ENCODE measurements at regions not wholly inside any gene's neighbourhood (a gene's known extent, or its start where the extent isn't known, plus 50 kb on each side); places are given as distances from the start of the nearest gene placed in this dataset.

DNA sequence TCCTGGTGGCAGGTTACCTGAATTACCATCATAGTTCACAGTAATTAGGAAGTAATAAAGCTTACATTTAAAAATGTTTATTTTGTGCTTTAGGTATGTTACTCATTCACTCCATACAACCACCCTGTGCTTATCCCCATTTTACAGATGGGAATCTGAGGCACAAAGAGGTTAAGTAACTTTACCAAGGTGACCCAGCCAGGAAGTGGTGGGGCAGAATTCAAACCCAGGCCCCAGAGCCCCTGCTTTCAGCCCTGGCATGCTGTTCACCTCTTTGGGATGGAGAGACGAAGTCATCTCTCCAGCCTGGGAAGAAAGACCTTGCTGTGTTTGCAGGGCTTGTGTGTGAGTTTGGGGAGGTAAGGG is 285.6 kb upstream of the TPM1 start:
- DNase-seq = no peak

- DNase-seq = no peak
These were observed 285.0 kb upstream of the TPM1 start for GRCh38 chr15:62757535-62757934.

DNA sequence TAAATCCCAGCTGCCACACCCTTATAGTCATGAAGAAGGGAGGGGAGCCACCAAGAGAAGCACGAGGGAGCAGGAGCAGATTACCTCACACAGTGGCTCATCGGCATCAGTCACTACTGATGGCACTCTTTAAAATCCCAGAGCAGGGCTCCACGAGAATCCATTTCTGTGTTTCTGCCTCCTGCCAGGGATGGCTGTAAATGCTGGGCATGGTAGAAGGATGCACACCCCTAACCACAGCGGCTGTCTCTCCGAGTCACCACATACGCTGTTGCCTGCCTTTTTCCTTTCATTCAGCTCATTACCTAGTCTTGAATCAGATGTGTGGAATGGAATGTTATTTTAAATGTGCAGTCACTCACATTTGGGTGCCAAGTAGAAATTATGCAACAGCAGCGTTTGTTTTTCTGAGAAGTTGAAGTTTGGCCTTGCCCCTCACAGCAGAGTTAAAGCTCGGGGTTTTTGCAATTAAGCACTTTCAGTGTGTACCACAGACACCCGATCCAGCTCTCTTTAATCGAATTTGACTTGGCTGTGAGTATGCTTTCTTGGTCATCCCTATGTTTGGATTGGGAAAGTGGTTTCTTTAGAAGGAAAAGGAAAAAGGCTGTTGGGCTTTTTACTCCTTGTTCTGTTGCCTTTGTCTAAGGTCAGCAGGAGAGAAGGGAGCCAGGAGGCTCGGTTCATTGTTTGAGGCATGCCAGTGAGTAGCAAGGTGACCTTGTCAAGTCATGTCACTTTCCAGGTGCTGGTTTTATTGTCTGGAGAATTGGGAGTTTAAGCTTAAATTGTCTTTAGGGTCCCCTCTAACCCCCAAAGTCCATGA is 284.2 kb upstream of the TPM1 start:
- DNase-seq = no peak

DNA sequence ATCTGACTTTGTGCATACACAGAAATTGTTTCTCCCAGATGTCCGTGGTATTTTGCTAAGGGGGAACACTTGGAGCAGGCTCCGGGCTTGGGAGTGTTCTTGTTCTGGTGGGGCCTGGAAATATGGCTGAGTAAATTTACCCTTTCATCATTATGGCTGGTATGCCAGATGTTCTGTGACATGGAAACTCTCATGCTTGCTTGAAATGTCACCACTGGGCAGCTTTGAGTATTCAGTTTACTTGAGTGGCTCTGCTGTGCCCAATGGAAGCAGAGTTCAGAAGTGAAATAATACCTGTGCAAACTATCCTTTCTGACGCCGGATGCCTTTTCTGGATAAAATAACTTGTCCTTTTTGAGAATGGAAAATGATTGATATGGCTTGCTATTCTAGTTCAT is 283.6 kb upstream of the TPM1 start:
- no peak for DNase-seq

DNA sequence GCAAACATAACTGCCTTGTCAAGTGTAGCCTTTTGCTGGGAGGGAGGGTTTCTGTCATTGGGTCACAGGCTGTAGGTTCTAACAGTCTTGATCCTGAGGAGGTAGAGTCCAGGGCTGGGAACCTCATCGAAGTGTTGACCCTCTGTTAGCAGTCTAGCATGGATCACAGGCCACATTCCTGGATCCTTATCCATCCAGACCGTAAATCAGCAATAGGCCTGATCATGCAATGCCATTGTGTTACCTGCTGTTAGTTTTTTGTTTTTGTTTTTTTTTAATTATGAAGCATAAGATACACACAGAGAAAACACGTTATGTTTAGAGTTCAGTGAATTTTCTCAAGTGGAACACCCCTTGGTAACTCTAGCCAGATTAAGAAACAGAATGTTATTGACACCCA is 282.0 kb upstream of the TPM1 start:
- no peak for DNase-seq

DNA sequence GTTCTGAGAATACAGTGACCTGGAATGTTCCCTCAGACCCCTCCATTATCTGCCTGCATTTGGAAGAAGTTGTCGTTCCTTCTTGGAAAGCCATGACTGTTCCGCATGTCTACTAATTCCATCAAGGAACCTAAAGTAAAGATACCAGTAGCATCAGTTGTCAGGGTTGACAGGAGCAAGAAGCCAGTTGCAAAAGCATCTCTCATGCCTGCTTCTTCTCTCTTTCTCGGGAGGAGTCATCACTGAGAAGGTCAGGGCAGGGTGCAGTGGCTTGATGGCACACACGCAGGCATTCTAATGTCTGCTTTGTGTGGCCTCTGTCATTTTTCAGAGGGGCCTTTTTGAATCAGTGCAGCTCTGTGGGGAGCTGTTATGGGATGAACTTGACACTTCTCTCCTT is 276.6 kb upstream of the TPM1 start:
- no peak for DNase-seq

- no peak for DNase-seq
These were observed 275.9 kb upstream of the TPM1 start for GRCh38 chr15:62766599-62766998.

- DNase-seq = no peak
These were observed 272.9 kb upstream of the TPM1 start for GRCh38 chr15:62769604-62770003.

DNA sequence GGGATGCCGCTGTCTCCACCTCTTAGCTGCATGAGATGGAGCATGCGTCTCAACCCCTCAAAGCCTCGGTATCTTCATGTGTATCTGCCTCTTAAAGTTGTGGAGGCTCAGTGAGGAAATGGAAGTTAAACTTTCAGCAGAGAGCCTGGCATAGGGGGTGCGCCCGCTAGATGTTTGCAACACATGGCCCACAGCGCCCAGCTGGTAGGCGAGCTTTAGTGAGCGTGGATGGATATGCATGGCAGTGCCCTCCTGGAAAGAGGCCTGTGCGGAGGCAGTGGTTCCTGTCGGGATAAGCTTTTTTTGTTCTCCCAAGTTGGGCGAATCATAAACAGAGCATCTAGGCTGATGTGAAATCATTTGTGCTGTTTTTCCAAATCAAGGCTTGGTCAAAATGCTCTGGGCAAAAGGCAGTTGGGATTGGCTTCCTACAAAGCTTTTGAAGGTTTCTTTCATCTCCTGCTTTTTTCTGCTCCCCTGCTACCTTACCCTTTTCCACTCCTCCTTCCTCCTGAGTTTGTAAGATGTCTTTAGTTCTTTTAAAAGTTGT is 272.4 kb upstream of the TPM1 start:
- no peak for DNase-seq

GRCh38 chr15:62770752-62771151 is 271.8 kb upstream of the TPM1 start:
- no peak for DNase-seq

- no peak for DNase-seq
These were observed 271.3 kb upstream of the TPM1 start for GRCh38 chr15:62771234-62771633.

DNA sequence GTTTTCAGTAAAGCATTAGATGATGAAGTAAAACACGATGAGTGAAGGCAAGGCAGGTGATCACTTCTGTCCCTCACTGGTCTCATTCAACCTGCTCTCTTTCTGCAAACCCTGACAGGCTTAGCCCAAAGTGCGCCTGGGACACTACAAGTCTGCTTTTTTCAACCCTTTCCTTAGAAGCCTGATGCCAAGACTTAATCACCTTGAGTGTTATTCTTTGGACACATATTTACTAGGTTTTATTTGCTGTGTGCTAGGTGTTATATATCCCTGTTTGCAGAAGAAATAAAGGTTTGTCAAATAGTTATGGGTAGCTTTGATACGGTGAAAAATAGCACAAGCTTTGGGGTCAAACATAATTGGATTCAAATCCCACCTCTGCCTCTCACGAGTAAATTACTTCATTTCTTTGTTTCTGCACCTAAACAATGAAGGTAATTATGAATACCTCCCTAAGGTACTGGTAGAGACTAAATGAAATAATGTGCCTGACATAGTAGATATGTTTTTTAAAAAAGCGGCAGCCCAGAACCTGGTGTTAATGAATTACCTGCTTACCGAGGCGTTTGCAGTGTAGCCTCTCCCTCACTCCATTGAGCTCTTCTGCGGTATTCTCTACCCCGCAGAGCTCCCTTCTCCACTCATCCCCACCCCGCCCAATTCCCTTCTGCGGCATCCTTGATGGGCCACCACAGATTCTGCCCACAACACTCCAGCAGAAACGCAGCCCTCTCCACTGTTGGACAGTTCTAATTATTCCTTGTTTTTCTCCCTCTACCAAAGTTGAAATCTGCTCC is 269.0 kb upstream of the TPM1 start:
- no peak for DNase-seq

- no peak for DNase-seq
These were observed 266.6 kb upstream of the TPM1 start for GRCh38 chr15:62775932-62776331.

DNA sequence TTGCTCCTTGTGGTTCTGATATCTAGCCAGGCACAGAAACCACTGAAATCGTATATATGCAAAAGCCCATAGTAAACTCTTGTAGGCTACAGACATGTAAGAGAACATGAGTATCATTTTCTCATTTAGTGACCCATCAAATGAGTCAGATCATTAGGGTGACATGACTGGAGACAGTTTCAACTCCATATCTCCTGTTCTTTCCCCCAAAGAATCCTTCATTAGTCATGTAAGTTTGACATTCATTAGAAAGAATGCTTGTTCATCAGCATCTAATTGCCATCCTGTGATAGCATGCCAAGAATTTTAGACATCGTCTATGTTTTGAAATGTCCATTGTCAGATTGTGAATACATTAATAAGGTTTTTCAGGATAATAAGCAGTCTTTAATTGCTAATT is 264.9 kb upstream of the TPM1 start:
- DNase-seq = no peak

- DNase-seq = no peak
These were observed 263.3 kb upstream of the TPM1 start for GRCh38 chr15:62779036-62779770.

DNA sequence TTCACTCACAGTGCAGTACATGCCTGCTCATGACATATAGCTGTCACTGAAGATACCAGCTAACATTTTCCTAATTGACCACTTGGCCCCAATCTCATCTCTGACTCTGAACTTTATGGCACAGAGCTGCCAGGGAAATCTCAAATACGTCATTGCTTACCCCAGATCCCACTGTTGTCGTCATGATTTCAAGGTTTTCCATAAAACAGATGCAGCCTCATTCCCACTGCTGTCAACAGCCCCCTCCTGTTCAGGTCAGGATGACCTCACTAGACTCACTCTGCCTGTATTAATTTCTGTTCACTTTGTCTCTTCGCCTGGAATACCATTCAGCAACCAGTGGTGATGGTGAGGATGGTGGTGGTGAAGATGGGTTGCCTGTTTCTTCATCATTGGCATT is 262.6 kb upstream of the TPM1 start:
- DNase-seq = no peak

GRCh38 chr15:62781081-62781497 is 261.5 kb upstream of the TPM1 start:
- DNase-seq = no peak

GRCh38 chr15:62782071-62782841 is 260.3 kb upstream of the TPM1 start:
- peak in 1 of 2 experiments; percentile 44 for DNase-seq

GRCh38 chr15:62782896-62783295 is 259.7 kb upstream of the TPM1 start:
- no peak for DNase-seq

DNA sequence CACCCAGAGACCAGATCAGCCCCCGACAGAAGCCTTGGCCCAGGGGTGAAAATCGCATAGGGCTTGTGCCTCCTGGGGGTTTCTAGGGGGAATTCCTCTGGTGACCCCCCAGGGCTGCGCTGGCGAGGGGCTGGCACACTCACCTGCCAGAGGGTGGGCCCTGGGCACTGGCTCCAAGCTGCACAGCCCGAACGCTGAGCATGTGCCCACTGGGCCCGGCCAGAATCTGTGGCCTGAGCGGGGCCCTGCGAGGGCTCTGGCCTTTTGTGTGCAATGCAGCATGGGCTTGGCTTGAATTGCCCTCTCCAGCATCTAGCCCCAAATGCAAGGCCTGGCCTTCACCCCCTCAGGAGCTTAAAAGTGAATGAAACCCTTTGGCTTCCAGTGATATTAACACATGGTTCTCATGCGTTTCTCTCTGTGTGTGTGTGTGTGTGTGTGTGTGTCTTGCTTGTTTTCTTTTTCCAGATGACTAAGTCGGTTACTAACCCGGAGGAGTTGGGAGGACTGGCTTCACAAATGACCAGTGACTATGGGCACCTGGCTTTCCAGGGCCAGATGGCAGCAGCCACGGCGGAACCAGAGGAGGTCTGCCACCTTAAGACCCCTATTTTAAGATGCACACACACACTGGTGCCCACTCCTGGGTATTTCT is 259.1 kb upstream of the TPM1 start:
- DNase-seq = no peak

DNA sequence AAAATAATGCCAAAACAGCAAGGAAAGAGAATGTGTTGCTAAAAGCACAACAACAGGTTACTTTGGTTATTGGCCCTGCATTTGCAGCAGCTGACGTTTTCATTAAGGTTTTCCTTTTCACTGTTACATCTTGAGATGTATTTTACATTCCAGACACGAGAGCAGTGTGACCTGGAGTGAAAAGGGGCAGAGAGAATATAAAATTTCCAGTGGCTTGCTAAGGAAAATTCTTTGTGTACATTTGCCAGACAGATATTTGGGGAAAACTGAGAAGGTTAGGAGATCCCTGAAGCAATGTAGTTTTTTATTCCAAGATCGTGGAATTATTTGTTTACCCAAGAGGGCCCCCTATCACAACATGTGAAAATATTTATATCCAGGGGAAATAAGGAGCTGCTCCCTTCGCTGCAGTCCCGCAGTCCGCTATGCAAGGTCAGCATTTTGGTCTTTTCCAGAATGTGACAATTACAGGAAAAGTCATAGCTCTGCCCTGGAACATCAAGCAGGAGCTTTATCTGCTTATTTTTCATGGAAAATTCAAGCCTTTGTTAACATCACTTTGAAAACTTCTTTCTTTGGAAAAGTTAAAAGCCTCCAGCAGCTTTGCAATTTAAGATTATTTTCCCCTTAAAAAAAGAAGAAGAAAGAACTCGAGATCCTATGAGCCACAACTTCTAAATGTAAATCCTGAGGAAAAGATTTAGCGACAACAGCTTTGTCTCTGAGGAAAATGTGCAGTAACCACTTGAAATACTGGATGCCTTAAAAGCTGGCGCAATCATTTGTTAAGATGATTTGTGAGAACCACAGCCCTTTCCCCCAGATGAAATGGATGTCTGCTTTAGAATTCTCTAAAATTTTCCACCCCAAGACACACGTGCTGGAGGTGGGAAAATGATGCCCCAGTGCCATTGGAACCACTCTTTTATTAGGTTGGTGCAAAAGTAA is 256.4 kb upstream of the TPM1 start:
- no peak for DNase-seq

Measured in cerebellar nuclear complex (tissue), 1 donor.